ENCODE measurements at regions not wholly inside any gene's neighbourhood (a gene's known extent, or its start where the extent isn't known, plus 50 kb on each side); places are given as distances from the start of the nearest gene placed in this dataset.

- TF ChIP-seq POLR2AphosphoS5 (IDR thresholded peaks at IDR 0.05; ENCODE audit: low read depth) (no peak), ETS1 (IDR thresholded peaks at IDR 0.05) (no peak), EZH2 (IDR thresholded peaks at IDR 0.05; ENCODE audit: low read depth, unreplicated experiment) (no peak), REST (IDR thresholded peaks at IDR 0.05; ENCODE audit: unreplicated experiment) (no peak), CTCF (conservative IDR thresholded peaks at IDR 0.05; ENCODE audit: low read depth in 2 of 2) (no peak), STAT1 (IDR thresholded peaks at IDR 0.05; ENCODE audit: unreplicated experiment) (no peak), CREB1 (CRISPR knock-in tag; IDR thresholded peaks at IDR 0.05; ENCODE audit: low read depth) (no peak)
Measured at GRCh38 chr3:82957696-82958095, 1196.3 kb upstream of the GBE1 start.
